NT2/D1 (cell line): ENCODE measurements at regions not wholly inside any gene's neighbourhood (a gene's known extent, or its start where the extent isn't known, plus 50 kb on each side); places are given as distances from the start of the nearest gene placed in this dataset.

Experiments
- DNase-seq: peaks from one replicate; pipeline ENCODE4 v3.0.0-alpha.2; 2011; ENCODE audit warnings: low read depth, low spot score
- H3K27me3 ChIP-seq: 2 replicates; pipeline ENCODE4 v1.6.0; 2011; ENCODE audit warnings: mild to moderate bottlenecking; ENCODE audit not compliant: insufficient read length, insufficient read depth
- H3K36me3 ChIP-seq: 2 replicates; pipeline ENCODE4 v1.6.1; 2011; ENCODE audit warnings: mild to moderate bottlenecking, low read length, mixed read lengths; ENCODE audit not compliant: insufficient read depth, insufficient read length
- H3K4me1 ChIP-seq: 2 replicates; pipeline ENCODE4 v1.5.1; 2011; ENCODE audit not compliant: insufficient read depth, insufficient read length
- H3K4me3 ChIP-seq: 2 replicates; pipeline ENCODE4 v1.5.1; 2011; ENCODE audit warnings: low read depth; ENCODE audit not compliant: insufficient read length
- H3K9ac ChIP-seq: 2 replicates; pipeline ENCODE4 v1.6.0; 2011; ENCODE audit warnings: low read depth; ENCODE audit not compliant: insufficient read length
- H3K9me3 ChIP-seq: 2 replicates; pipeline ENCODE4 v1.5.1; 2011; ENCODE audit warnings: mild to moderate bottlenecking, low read length; ENCODE audit not compliant: insufficient read depth
- SUZ12 ChIP-seq: IDR thresholded peaks from 2 replicates; pipeline ENCODE4 v1.6.1; 2011; ENCODE audit not compliant: insufficient read length, insufficient read depth; ENCODE audit errors: extremely low read depth
- YY1 ChIP-seq: IDR thresholded peaks from 2 replicates; pipeline ENCODE4 v1.6.1; 2011; ENCODE audit not compliant: insufficient read length, insufficient read depth
- ZNF274 ChIP-seq: IDR thresholded peaks from 2 replicates; pipeline ENCODE4 v1.6.1; 2011; ENCODE audit warnings: mild to moderate bottlenecking, low read depth, low read length

DNA sequence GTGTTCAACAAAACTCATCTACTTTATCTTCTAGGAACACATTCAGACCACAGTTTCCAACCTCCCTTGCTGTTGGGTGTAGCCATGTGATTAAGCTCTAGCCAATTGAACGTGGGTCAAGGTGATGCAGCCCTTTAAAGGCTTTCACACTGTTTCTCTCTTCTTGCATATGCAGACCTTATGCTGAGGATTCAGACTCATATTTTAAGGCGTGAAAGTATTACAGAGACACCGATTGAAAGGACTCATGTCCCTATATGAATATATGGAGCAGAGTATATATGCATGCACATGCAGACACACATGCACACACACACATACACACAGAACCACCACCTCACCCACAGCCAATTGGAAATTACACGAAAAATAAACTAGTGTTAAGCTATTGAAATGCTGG lies 214.3 kb upstream of the NR5A2 start:
- H3K4me3 ChIP-seq, result no peak overlapping the region

DNA sequence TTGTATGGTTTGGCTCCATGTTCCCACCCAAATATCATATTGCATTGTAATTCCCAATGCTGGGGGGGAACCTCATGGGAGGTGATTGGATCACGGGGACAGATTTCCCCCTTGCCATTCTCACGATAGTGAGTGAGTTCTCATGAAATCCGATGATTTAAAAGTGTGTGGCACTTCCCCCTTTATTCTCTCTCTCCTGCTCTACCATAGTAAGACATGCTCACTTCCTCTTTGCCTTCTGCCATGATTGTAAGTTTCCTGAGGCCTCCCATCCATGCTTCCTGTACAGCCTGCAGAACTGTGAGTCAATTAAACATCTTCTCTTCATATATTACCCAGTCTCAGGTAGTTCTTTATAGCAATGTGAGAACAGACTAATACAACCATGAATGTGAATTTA lies 211.6 kb upstream of the NR5A2 start:
- Histone ChIP-seq H3K36me3 (no peaks in the 10 kb centered on the region), H3K9ac (no peak overlapping the region), H3K27me3 (no peaks in the 10 kb centered on the region), H3K9me3 (no peaks in the 10 kb centered on the region; the same call in 1 of the 2 replicates), H3K4me1 (no peaks in the 10 kb centered on the region), H3K4me3 (no peak overlapping the region)
- DNase-seq, result no peak
- TF ChIP-seq SUZ12 (no peak), ZNF274 (no peak), YY1 (no peak)

More for the DNA sequence above, 214.3 kb upstream of the NR5A2 start:
- DNase-seq, result no peak
- TF ChIP-seq SUZ12, result no peak
- TF ChIP-seq ZNF274, result no peak
- no peak for TF ChIP-seq YY1
- no peaks in the 10 kb centered on the region for H3K36me3 ChIP-seq
- no peaks in the 10 kb centered on the region for H3K27me3 ChIP-seq
- H3K9me3 ChIP-seq, result no peaks in the 10 kb centered on the region; the same call in 1 of the 2 replicates
- no peak overlapping the region for H3K9ac ChIP-seq
- H3K4me1 ChIP-seq, result no peaks in the 10 kb centered on the region

- DNase-seq, result no peak
- Histone ChIP-seq H3K9me3 (no peaks in the 10 kb centered on the region; the same call in 1 of the 2 replicates), H3K4me1 (no peaks in the 10 kb centered on the region), H3K4me3 (no peak overlapping the region), H3K36me3 (no peaks in the 10 kb centered on the region), H3K9ac (no peak overlapping the region), H3K27me3 (no peaks in the 10 kb centered on the region)
- TF ChIP-seq SUZ12 (no peak), ZNF274 (no peak), YY1 (no peak)
These were observed 210.2 kb upstream of the NR5A2 start for GRCh38 chr1:199817266-199817665.

DNA sequence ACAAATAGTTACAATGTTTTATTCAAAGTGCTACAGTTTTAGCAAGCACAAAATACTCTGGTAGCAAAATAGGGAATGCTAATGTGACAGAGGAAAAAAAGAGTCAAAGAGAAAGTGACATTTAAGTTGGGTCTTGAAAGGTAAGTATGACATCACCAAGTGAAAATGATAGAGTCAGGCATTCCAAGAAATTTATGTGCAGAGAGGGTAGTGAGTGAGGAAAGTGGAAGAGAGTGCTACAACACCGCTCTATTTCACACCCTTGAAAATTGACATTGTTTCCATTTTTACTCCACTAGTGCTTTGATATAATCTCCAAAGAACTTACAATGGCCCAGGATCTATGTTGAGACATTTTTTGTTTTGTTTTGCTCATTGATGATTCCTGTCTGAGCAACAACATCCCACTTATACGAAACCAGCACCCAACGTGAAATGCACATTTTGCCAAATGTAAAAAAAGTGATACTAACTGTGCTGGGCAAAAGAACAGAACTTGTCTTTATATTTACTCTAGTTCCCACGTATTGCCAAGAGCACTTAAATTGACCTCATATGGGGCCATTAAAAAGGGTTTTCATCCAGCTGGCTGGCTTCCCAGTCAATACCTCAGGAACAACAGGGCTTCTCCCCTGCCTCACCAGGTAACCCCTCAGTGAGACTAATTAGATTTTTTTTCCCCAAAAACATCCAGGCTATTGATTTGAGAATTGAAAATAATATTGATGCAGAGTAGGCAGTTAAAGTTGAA lies 206.3 kb upstream of the NR5A2 start:
- TF ChIP-seq SUZ12 (no peak), YY1 (no peak), ZNF274 (no peak)
- Histone ChIP-seq H3K4me3 (no peak overlapping the region), H3K9ac (no peak overlapping the region), H3K4me1 (no peaks in the 10 kb centered on the region), H3K9me3 (no peaks in the 10 kb centered on the region), H3K27me3 (no peaks in the 10 kb centered on the region), H3K36me3 (no peaks in the 10 kb centered on the region)
- no peak for DNase-seq

DNA sequence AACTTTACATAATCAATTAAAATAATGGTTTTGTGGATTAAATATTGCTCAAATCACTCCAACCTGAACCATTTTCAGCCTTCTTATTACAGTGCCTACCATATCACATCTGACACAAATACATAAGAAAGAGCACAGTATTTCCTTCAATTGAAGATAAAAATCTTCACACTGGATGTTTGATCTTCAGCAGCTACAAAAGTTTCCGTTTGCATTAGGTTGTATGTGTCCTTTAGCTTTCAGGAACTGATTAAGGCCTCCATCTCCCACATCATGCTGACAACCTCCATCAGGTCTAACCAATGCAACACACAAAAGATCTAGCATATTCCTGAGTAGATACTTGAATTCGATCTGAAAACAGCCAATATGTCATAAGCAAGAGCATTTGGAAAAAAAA lies 195.1 kb upstream of the NR5A2 start:
- H3K36me3 ChIP-seq, result no peaks in the 10 kb centered on the region
- no peaks in the 10 kb centered on the region for H3K27me3 ChIP-seq
- H3K9ac ChIP-seq, result no peak overlapping the region
- no peak overlapping the region for H3K4me3 ChIP-seq
- peaks cover 4% of the 10 kb centered on the region; the same call in 1 of the 2 replicates for H3K9me3 ChIP-seq
- TF ChIP-seq ZNF274 (no peak), YY1 (no peak), SUZ12 (no peak)
- no peaks in the 10 kb centered on the region for H3K4me1 ChIP-seq
- no peak for DNase-seq

- no peaks in the 10 kb centered on the region for H3K4me1 ChIP-seq
- peaks cover 9% of the 10 kb centered on the region for H3K9me3 ChIP-seq
- TF ChIP-seq YY1, result no peak
- no peak for TF ChIP-seq SUZ12
- TF ChIP-seq ZNF274, result no peak
- H3K4me3 ChIP-seq, result no peak overlapping the region
- no peak overlapping the region for H3K9ac ChIP-seq
- H3K36me3 ChIP-seq, result no peaks in the 10 kb centered on the region
- no peaks in the 10 kb centered on the region for H3K27me3 ChIP-seq
- DNase-seq, result no peak
These were observed 192.8 kb upstream of the NR5A2 start for GRCh38 chr1:199834711-199835110.

DNA sequence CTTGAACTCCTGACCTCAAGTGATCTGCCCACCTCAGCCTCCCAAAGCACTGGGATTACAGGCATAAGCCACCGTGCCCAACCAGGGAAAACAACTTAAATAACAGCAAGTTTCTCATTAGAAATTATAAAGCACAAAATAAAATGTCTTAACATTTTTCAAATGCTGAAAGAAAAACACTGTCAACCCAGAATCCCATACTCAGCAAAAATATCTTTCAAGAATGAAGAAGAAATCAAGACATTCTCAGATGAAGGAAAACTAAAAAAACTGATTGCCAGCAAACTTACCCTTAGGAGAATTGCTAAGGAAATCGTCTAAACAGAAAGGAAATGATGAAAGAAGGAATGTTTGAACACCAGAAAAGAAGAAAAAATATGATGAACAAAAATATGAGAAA lies 191.1 kb upstream of the NR5A2 start:
- no peak for DNase-seq
- Histone ChIP-seq H3K4me3 (no peak overlapping the region), H3K9me3 (peaks cover 9% of the 10 kb centered on the region), H3K4me1 (no peaks in the 10 kb centered on the region), H3K9ac (no peak overlapping the region), H3K27me3 (no peaks in the 10 kb centered on the region), H3K36me3 (no peaks in the 10 kb centered on the region)
- TF ChIP-seq SUZ12 (no peak), ZNF274 (no peak), YY1 (no peak)
